ENCODE measurements at regions not wholly inside any gene's neighbourhood (a gene's known extent, or its start where the extent isn't known, plus 50 kb on each side); places are given as distances from the start of the nearest gene placed in this dataset.

- TF ChIP-seq CTCF (IDR thresholded peaks at IDR 0.05; ENCODE audit: low read length) (no peak), EZH2 (IDR thresholded peaks at IDR 0.05; ENCODE audit: borderline replicate concordance, low read length) (no peak)
Measured at GRCh38 chr6:159533568-159533967, 159.5 kb downstream of the SOD2 start.
